HEK293 (cell line): ENCODE measurements at regions not wholly inside any gene's neighbourhood (a gene's known extent, or its start where the extent isn't known, plus 50 kb on each side); places are given as distances from the start of the nearest gene placed in this dataset.

Source experiments
- CTCF ChIA-PET: fragments of 350-600 bp; formaldehyde crosslinking; extraction: SDS; loops from one replicate; lab custom pipeline; 2021; ENCODE audit warnings: antibody characterized with exemption; lab: Yijun Ruan, JAX
- POLR2A ChIA-PET: fragments of 300-600 bp; formaldehyde crosslinking; extraction: SDS; loops from one replicate; lab custom pipeline; 2020; ENCODE audit warnings: antibody characterized with exemption, inconsistent platforms; lab: Yijun Ruan, JAX
- H3K27ac ChIP-seq: fragments of 200-500 bp; sonication (Bioruptor generic); 2 replicates; pipeline ENCODE4 v1.5.1; 2014; ENCODE audit warnings: low read depth, low read length, control low read depth, inconsistent platforms; ENCODE audit errors: extremely low read depth
- H3K36me3 ChIP-seq, 2 experiments: fragments of 200-500 bp in 1 of 2; sonication (Bioruptor generic) in 1 of 2; 1 replicate in 1 of 2; 2 replicates in 1 of 2; pipeline ENCODE4 v1.5.1; 2014 to 2017; ENCODE audit warnings: inconsistent platforms in 2 of 2, low read length in 2 of 2; ENCODE audit not compliant: control insufficient read depth in 2 of 2, insufficient read depth in 1 of 2
- H3K4me1 ChIP-seq: fragments of 200-500 bp; sonication (Bioruptor generic); 2 replicates; pipeline ENCODE4 v1.5.1; 2014; ENCODE audit warnings: mild to moderate bottlenecking, low read length, inconsistent platforms; ENCODE audit not compliant: control insufficient read depth, insufficient read depth
- H3K4me3 ChIP-seq: 2 replicates; pipeline ENCODE4 v1.5.1; 2011; ENCODE audit warnings: low read depth, mild to moderate bottlenecking, control low read depth, low read length, moderate library complexity
- H3K9me3 ChIP-seq: fragments of 200-500 bp; sonication (Bioruptor generic); 2 replicates; pipeline ENCODE4 v1.5.1; 2014; ENCODE audit warnings: low read depth, low read length, inconsistent platforms; ENCODE audit not compliant: control insufficient read depth, insufficient read depth
- GLI2 ChIP-seq: fragments of 450-650 bp; formaldehyde crosslinking; IDR thresholded peaks from 2 replicates; pipeline ENCODE4; 2017; ENCODE audit warnings: missing biosample characterization, missing genetic modification characterization, low read depth, borderline replicate concordance
- MZF1 ChIP-seq: fragments of 450-650 bp; formaldehyde crosslinking; IDR thresholded peaks from 2 replicates; pipeline ENCODE4 v1.5.1; 2017; ENCODE audit warnings: missing biosample characterization, missing genetic modification characterization, borderline replicate concordance
- ZIC2 ChIP-seq: fragments of 450-650 bp; formaldehyde crosslinking; IDR thresholded peaks from 2 replicates; pipeline ENCODE4 v1.5.1; 2016; ENCODE audit warnings: missing biosample characterization, missing genetic modification characterization
- ZNF114 ChIP-seq: fragments of 450-650 bp; formaldehyde crosslinking; IDR thresholded peaks from 2 replicates; pipeline ENCODE4 v1.5.0; 2017; ENCODE audit warnings: missing biosample characterization, missing genetic modification characterization
- ZNF155 ChIP-seq: fragments of 450-650 bp; formaldehyde crosslinking; IDR thresholded peaks from 2 replicates; pipeline ENCODE4 v1.5.1; 2016; ENCODE audit warnings: missing biosample characterization, missing genetic modification characterization
- ZNF157 ChIP-seq: fragments of 450-650 bp; formaldehyde crosslinking; IDR thresholded peaks from 2 replicates; pipeline ENCODE4 v1.5.1; 2016; ENCODE audit warnings: missing biosample characterization, missing genetic modification characterization
- ZNF174 ChIP-seq: fragments of 450-650 bp; formaldehyde crosslinking; IDR thresholded peaks from 2 replicates; pipeline ENCODE4 v1.5.0; 2017; ENCODE audit warnings: missing biosample characterization, mild to moderate bottlenecking, missing genetic modification characterization
- ZNF223 ChIP-seq: fragments of 450-650 bp; formaldehyde crosslinking; IDR thresholded peaks from 2 replicates; pipeline ENCODE4 v1.5.1; 2016; ENCODE audit warnings: missing biosample characterization, missing genetic modification characterization
- ZNF24 ChIP-seq: fragments of 450-650 bp; formaldehyde crosslinking; IDR thresholded peaks from 2 replicates; pipeline ENCODE4 v1.5.1; 2016; ENCODE audit warnings: missing biosample characterization, missing genetic modification characterization
- ZNF302 ChIP-seq: fragments of 450-650 bp; formaldehyde crosslinking; IDR thresholded peaks from 2 replicates; pipeline ENCODE4 v1.5.1; 2016; ENCODE audit warnings: missing biosample characterization, missing genetic modification characterization, low read depth
- ZNF311 ChIP-seq: fragments of 450-650 bp; formaldehyde crosslinking; IDR thresholded peaks from 2 replicates; pipeline ENCODE4 v1.5.1; 2017; ENCODE audit warnings: missing biosample characterization, missing genetic modification characterization, borderline replicate concordance
- ZNF544 ChIP-seq: fragments of 450-650 bp; formaldehyde crosslinking; IDR thresholded peaks from 2 replicates; pipeline ENCODE4 v1.5.0; 2017; ENCODE audit warnings: missing biosample characterization, missing genetic modification characterization
- ZNF548 ChIP-seq: fragments of 450-650 bp; formaldehyde crosslinking; IDR thresholded peaks from 2 replicates; pipeline ENCODE4 v1.5.1; 2016; ENCODE audit warnings: missing biosample characterization, missing genetic modification characterization
- ZNF560 ChIP-seq: fragments of 450-650 bp; formaldehyde crosslinking; IDR thresholded peaks from 2 replicates; pipeline ENCODE4 v1.5.1; 2017; ENCODE audit warnings: missing biosample characterization, missing genetic modification characterization, borderline replicate concordance
- ZNF600 ChIP-seq: fragments of 450-650 bp; formaldehyde crosslinking; IDR thresholded peaks from 2 replicates; pipeline ENCODE4 v1.5.1; 2016; ENCODE audit warnings: missing biosample characterization, missing genetic modification characterization
- ZNF626 ChIP-seq: fragments of 450-650 bp; sonication (Bioruptor Pico); formaldehyde crosslinking; IDR thresholded peaks from 2 replicates; pipeline ENCODE4 v1.5.1; 2018; ENCODE audit warnings: missing biosample characterization, missing genetic modification characterization, inconsistent platforms
- ZNF658 ChIP-seq: fragments of 450-650 bp; formaldehyde crosslinking; IDR thresholded peaks from 2 replicates; pipeline ENCODE4; 2016; ENCODE audit warnings: missing biosample characterization, missing genetic modification characterization
- ZNF785 ChIP-seq: fragments of 450-650 bp; formaldehyde crosslinking; IDR thresholded peaks from 2 replicates; pipeline ENCODE4 v1.5.1; 2016; ENCODE audit warnings: missing biosample characterization, missing genetic modification characterization
- ZSCAN23 ChIP-seq: fragments of 450-650 bp; formaldehyde crosslinking; IDR thresholded peaks from 2 replicates; pipeline ENCODE4 v1.5.1; 2016; ENCODE audit warnings: missing biosample characterization, missing genetic modification characterization
- TF ChIP-seq, protein P1 (sequence below): fragments of 450-650 bp; formaldehyde crosslinking; IDR thresholded peaks from 2 replicates; pipeline ENCODE4 v1.5.1; 2016; ENCODE audit warnings: missing biosample characterization, missing genetic modification characterization
- TF ChIP-seq, protein P2 (sequence below): fragments of 450-650 bp; formaldehyde crosslinking; IDR thresholded peaks from 2 replicates; pipeline ENCODE4 v1.5.1; 2016; ENCODE audit warnings: missing biosample characterization, missing genetic modification characterization
- TF ChIP-seq, protein P3 (sequence below): fragments of 450-650 bp; formaldehyde crosslinking; IDR thresholded peaks from 2 replicates; pipeline ENCODE4 v1.5.1; 2016; ENCODE audit warnings: missing biosample characterization, missing genetic modification characterization
- TF ChIP-seq, protein P4 (sequence below): fragments of 450-650 bp; formaldehyde crosslinking; IDR thresholded peaks from 2 replicates; pipeline ENCODE4; 2016; ENCODE audit warnings: missing biosample characterization, missing genetic modification characterization
- TF ChIP-seq, protein P5 (sequence below): fragments of 450-650 bp; formaldehyde crosslinking; IDR thresholded peaks from 2 replicates; pipeline ENCODE4 v1.5.1; 2016; ENCODE audit warnings: missing biosample characterization, missing genetic modification characterization
- TF ChIP-seq, protein P6 (sequence below): fragments of 450-650 bp; formaldehyde crosslinking; IDR thresholded peaks from 2 replicates; pipeline ENCODE4 v1.5.1; 2017; ENCODE audit warnings: missing biosample characterization, missing genetic modification characterization
- TF ChIP-seq, protein P7 (sequence below): fragments of 450-650 bp; formaldehyde crosslinking; optimal IDR thresholded peaks from 2 replicates; pipeline ENCODE3; 2016; ENCODE audit warnings: missing biosample characterization, mild to moderate bottlenecking, missing genetic modification characterization

DNA sequence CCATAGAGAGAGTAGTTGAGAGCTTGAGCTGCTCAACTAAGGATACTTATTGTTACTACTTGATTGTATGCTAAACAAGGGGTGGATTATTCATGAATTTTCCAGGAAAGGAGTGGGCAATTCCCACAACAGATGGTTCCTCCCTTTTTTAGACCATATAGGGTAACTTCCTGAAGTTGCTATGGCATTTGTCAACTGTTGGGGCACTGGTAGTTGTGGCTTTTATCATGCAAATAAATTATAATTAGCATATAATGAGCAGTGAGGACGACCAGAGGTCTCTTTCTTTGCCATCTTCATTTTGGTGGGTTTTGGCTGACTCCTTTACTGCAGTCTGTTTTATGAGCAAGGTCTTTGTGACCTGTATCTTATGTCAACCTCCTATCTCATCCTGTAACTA, 1403.5 kb upstream of the PABPC4L start:
- ChIA-PET CTCF (interaction anchor here (0.6 kb wide), 1 partner anchor 1520 kb away, joined by 3 read pairs; no protein-coding TSS in a partner anchor), POLR2A (no interaction called here)
- Histone ChIP-seq H3K4me3 (no peak overlapping the region), H3K27ac (no peak overlapping the region), H3K36me3 (no peaks in the 10 kb centered on the region), H3K9me3 (no peaks in the 10 kb centered on the region), H3K4me1 (no peaks in the 10 kb centered on the region)
- TF ChIP-seq ZNF157 (tag by site-specific recombination) (no peak), ZNF785 (tag by site-specific recombination) (no peak), GLI2 (no peak), MZF1 (tag by site-specific recombination) (no peak), ZNF114 (tag by site-specific recombination) (no peak), ZIC2 (tag by site-specific recombination) (no peak), ZNF311 (tag by site-specific recombination) (no peak), ZNF548 (tag by site-specific recombination) (no peak)
- TF ChIP-seq, protein P1, sequence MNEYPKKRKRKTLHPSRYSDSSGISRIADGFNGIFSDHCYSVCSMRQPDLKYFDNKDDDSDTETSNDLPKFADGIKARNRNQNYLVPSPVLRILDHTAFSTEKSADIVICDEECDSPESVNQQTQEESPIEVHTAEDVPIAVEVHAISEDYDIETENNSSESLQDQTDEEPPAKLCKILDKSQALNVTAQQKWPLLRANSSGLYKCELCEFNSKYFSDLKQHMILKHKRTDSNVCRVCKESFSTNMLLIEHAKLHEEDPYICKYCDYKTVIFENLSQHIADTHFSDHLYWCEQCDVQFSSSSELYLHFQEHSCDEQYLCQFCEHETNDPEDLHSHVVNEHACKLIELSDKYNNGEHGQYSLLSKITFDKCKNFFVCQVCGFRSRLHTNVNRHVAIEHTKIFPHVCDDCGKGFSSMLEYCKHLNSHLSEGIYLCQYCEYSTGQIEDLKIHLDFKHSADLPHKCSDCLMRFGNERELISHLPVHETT: no peak
- TF ChIP-seq, protein P2, sequence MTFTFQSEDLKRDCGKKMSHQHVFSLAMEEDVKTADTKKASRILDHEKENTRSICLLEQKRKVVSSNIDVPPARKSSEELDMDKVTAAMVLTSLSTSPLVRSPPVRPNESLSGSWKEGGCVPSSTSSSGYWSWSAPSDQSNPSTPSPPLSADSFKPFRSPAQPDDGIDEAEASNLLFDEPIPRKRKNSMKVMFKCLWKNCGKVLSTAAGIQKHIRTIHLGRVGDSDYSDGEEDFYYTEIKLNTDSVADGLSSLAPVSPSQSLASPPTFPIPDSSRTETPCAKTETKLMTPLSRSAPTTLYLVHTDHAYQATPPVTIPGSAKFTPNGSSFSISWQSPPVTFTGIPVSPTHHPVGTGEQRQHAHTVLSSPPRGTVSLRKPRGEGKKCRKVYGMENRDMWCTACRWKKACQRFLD (tag by site-specific recombination): no peak
- TF ChIP-seq, protein P3, sequence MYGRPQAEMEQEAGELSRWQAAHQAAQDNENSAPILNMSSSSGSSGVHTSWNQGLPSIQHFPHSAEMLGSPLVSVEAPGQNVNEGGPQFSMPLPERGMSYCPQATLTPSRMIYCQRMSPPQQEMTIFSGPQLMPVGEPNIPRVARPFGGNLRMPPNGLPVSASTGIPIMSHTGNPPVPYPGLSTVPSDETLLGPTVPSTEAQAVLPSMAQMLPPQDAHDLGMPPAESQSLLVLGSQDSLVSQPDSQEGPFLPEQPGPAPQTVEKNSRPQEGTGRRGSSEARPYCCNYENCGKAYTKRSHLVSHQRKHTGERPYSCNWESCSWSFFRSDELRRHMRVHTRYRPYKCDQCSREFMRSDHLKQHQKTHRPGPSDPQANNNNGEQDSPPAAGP (tag by site-specific recombination): no peak

DNA sequence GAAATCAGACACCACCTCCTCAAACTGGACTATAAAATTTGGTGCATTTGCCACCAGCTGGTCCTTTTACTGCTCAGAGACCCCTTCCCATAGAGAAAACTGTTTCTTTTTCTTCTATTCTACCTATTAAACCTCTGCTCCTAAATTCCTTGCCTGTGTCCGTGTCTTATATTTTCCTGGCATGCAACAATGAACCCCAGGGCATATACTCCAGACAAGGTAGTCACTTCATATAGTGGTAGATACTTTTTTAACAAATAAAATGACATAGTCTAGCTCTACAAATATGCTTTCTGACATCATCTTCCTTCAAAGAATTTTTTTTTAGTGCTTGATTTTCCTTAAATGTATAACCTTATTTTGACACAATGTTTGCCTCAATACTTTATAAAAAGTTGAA, 1402.9 kb upstream of the PABPC4L start:
- no peak overlapping the region for H3K4me3 ChIP-seq
- CTCF ChIA-PET: interaction anchor here (0.6 kb wide), 1 partner anchor 1520 kb away, joined by 3 read pairs; no protein-coding TSS in a partner anchor
- no peaks in the 10 kb centered on the region for H3K36me3 ChIP-seq
- no peaks in the 10 kb centered on the region for H3K4me1 ChIP-seq
- H3K27ac ChIP-seq: no peak overlapping the region
- no peaks in the 10 kb centered on the region for H3K9me3 ChIP-seq
- TF ChIP-seq ZNF544 (tag by site-specific recombination) (no peak), ZNF658 (tag by site-specific recombination) (no peak), ZNF24 (tag by site-specific recombination) (no peak), ZSCAN23 (tag by site-specific recombination) (no peak), ZNF600 (tag by site-specific recombination) (no peak), ZNF223 (no peak), ZNF174 (tag by site-specific recombination) (no peak), GLI2 (no peak), ZNF302 (tag by site-specific recombination) (no peak), ZNF626 (tag by site-specific recombination) (no peak), ZNF560 (tag by site-specific recombination) (no peak), ZNF155 (no peak)
- TF ChIP-seq, protein P4, sequence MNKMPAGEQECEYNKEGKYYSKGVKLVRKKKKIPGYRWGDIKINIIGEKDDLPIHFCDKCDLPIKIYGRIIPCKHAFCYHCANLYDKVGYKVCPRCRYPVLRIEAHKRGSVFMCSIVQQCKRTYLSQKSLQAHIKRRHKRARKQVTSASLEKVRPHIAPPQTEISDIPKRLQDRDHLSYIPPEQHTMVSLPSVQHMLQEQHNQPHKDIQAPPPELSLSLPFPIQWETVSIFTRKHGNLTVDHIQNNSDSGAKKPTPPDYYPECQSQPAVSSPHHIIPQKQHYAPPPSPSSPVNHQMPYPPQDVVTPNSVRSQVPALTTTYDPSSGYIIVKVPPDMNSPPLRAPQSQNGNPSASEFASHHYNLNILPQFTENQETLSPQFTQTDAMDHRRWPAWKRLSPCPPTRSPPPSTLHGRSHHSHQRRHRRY (tag by site-specific recombination): no peak
- TF ChIP-seq, protein P5, sequence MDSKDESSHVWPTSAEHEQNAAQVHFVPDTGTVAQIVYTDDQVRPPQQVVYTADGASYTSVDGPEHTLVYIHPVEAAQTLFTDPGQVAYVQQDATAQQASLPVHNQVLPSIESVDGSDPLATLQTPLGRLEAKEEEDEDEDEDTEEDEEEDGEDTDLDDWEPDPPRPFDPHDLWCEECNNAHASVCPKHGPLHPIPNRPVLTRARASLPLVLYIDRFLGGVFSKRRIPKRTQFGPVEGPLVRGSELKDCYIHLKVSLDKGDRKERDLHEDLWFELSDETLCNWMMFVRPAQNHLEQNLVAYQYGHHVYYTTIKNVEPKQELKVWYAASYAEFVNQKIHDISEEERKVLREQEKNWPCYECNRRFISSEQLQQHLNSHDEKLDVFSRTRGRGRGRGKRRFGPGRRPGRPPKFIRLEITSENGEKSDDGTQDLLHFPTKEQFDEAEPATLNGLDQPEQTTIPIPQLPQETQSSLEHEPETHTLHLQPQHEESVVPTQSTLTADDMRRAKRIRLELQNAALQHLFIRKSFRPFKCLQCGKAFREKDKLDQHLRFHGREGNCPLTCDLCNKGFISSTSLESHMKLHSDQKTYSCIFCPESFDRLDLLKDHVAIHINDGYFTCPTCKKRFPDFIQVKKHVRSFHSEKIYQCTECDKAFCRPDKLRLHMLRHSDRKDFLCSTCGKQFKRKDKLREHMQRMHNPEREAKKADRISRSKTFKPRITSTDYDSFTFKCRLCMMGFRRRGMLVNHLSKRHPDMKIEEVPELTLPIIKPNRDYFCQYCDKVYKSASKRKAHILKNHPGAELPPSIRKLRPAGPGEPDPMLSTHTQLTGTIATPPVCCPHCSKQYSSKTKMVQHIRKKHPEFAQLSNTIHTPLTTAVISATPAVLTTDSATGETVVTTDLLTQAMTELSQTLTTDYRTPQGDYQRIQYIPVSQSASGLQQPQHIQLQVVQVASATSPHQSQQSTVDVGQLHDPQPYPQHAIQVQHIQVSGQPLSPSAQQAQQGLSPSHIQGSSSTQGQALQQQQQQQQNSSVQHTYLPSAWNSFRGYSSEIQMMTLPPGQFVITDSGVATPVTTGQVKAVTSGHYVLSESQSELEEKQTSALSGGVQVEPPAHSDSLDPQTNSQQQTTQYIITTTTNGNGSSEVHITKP (tag by site-specific recombination): no peak
- TF ChIP-seq, protein P6, sequence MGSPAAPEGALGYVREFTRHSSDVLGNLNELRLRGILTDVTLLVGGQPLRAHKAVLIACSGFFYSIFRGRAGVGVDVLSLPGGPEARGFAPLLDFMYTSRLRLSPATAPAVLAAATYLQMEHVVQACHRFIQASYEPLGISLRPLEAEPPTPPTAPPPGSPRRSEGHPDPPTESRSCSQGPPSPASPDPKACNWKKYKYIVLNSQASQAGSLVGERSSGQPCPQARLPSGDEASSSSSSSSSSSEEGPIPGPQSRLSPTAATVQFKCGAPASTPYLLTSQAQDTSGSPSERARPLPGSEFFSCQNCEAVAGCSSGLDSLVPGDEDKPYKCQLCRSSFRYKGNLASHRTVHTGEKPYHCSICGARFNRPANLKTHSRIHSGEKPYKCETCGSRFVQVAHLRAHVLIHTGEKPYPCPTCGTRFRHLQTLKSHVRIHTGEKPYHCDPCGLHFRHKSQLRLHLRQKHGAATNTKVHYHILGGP (tag by site-specific recombination): no peak
- TF ChIP-seq, protein P7, sequence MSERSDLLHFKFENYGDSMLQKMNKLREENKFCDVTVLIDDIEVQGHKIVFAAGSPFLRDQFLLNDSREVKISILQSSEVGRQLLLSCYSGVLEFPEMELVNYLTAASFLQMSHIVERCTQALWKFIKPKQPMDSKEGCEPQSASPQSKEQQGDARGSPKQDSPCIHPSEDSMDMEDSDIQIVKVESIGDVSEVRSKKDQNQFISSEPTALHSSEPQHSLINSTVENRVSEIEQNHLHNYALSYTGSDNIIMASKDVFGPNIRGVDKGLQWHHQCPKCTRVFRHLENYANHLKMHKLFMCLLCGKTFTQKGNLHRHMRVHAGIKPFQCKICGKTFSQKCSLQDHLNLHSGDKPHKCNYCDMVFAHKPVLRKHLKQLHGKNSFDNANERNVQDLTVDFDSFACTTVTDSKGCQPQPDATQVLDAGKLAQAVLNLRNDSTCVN (tag by site-specific recombination): no peak
- POLR2A ChIA-PET: no interaction called here
